ENCODE measurements at regions not wholly inside any gene's neighbourhood (a gene's known extent, or its start where the extent isn't known, plus 50 kb on each side); places are given as distances from the start of the nearest gene placed in this dataset.

- in situ Hi-C loops (cut with HindIII; ENCODE audit: low sequenced_read_pairs): no loop called here
These were observed 154.9 kb downstream of the TENT4A start for GRCh38 chr5:6868171-6868570.

GRCh38 chr5:6868575-6869215 is 155.5 kb downstream of the TENT4A start:
- in situ Hi-C loops (cut with HindIII; ENCODE audit: low sequenced_read_pairs): no loop called here

GRCh38 chr5:6869677-6870076 is 156.4 kb downstream of the TENT4A start:
- in situ Hi-C loops (cut with HindIII; ENCODE audit: low sequenced_read_pairs): no loop called here

GRCh38 chr5:6872441-6873160 is 159.4 kb downstream of the TENT4A start:
- in situ Hi-C loops (cut with HindIII; ENCODE audit: low sequenced_read_pairs): no loop called here

GRCh38 chr5:6873359-6873758 is 160.1 kb downstream of the TENT4A start:
- in situ Hi-C loops (cut with HindIII; ENCODE audit: low sequenced_read_pairs): no loop called here

GRCh38 chr5:6875376-6875775 is 162.1 kb downstream of the TENT4A start:
- in situ Hi-C loops (cut with HindIII; ENCODE audit: low sequenced_read_pairs): no loop called here

GRCh38 chr5:6877986-6878828 is 165.0 kb downstream of the TENT4A start:
- in situ Hi-C loops (cut with HindIII; ENCODE audit: low sequenced_read_pairs): no loop called here

- in situ Hi-C loops (cut with HindIII; ENCODE audit: low sequenced_read_pairs): no loop called here
These were observed 172.3 kb downstream of the TENT4A start for GRCh38 chr5:6885581-6885980.

GRCh38 chr5:6886866-6887265 is 173.6 kb downstream of the TENT4A start:
- in situ Hi-C loops (cut with HindIII; ENCODE audit: low sequenced_read_pairs): no loop called here

- in situ Hi-C loops (cut with HindIII; ENCODE audit: low sequenced_read_pairs): no loop called here
These were observed 175.8 kb downstream of the TENT4A start for GRCh38 chr5:6889030-6889429.

- in situ Hi-C loops (cut with HindIII; ENCODE audit: low sequenced_read_pairs): no loop called here
These were observed 186.0 kb downstream of the TENT4A start for GRCh38 chr5:6899221-6899620.

- in situ Hi-C loops (cut with HindIII; ENCODE audit: low sequenced_read_pairs): no loop called here
These were observed 187.3 kb downstream of the TENT4A start for GRCh38 chr5:6900247-6901227.

- in situ Hi-C loops (cut with HindIII; ENCODE audit: low sequenced_read_pairs): no loop called here
These were observed 188.9 kb downstream of the TENT4A start for GRCh38 chr5:6902094-6902493.

GRCh38 chr5:6902597-6902996 is 189.4 kb downstream of the TENT4A start:
- in situ Hi-C loops (cut with HindIII; ENCODE audit: low sequenced_read_pairs): no loop called here

GRCh38 chr5:6903934-6904333 is 190.7 kb downstream of the TENT4A start:
- in situ Hi-C loops (cut with HindIII; ENCODE audit: low sequenced_read_pairs): no loop called here

GRCh38 chr5:6904860-6905259 is 191.6 kb downstream of the TENT4A start:
- in situ Hi-C loops (cut with HindIII; ENCODE audit: low sequenced_read_pairs): no loop called here

- in situ Hi-C loops (cut with HindIII; ENCODE audit: low sequenced_read_pairs): no loop called here
These were observed 192.2 kb downstream of the TENT4A start for GRCh38 chr5:6905423-6905822.

- in situ Hi-C loops (cut with HindIII; ENCODE audit: low sequenced_read_pairs): no loop called here
These were observed 192.7 kb downstream of the TENT4A start for GRCh38 chr5:6905883-6906282.

GRCh38 chr5:6907320-6907918 is 194.2 kb downstream of the TENT4A start:
- in situ Hi-C loops (cut with HindIII; ENCODE audit: low sequenced_read_pairs): no loop called here

GRCh38 chr5:6909901-6910300 is 196.7 kb downstream of the TENT4A start:
- in situ Hi-C loops (cut with HindIII; ENCODE audit: low sequenced_read_pairs): no loop called here

All from DLD1 (cell line).